Neural progenitor cell (in vitro differentiated cells): ENCODE measurements at regions not wholly inside any gene's neighbourhood (a gene's known extent, or its start where the extent isn't known, plus 50 kb on each side); places are given as distances from the start of the nearest gene placed in this dataset.

Experiments used
- EZH2phosphoT487 ChIP-seq: fragments of 200-600 bp; sonication (generic); IDR thresholded peaks from 2 replicates; pipeline ENCODE4 v1.6.1; 2017; ENCODE audit warnings: antibody characterized with exemption
- TF ChIP-seq, protein P1 (sequence below): fragments of 200-600 bp; sonication (generic); IDR thresholded peaks from 2 replicates; pipeline ENCODE4 v1.5.1; 2017; ENCODE audit warnings: antibody characterized with exemption, mild to moderate bottlenecking

DNA sequence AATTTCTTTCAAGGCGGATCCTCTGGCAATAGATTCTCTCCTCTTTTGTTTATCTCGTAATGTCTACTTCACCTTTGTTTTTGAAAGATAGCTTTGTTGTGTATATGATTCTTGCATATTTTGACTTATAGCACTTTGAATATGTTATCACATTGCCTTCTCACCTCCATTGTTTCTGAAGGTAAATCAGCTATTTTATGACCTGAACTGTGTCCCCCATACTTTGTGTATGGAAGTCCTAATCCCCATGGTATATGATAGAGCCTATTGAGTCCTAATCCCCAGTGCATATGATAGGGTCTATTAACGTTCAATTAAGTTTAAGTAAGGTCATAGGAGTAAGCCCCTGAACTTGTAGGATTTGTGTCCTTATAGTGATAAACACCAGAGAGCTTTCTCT lies 910.2 kb upstream of the NUDT12 start:
- TF ChIP-seq EZH2phosphoT487: no peak
- TF ChIP-seq, protein P1, sequence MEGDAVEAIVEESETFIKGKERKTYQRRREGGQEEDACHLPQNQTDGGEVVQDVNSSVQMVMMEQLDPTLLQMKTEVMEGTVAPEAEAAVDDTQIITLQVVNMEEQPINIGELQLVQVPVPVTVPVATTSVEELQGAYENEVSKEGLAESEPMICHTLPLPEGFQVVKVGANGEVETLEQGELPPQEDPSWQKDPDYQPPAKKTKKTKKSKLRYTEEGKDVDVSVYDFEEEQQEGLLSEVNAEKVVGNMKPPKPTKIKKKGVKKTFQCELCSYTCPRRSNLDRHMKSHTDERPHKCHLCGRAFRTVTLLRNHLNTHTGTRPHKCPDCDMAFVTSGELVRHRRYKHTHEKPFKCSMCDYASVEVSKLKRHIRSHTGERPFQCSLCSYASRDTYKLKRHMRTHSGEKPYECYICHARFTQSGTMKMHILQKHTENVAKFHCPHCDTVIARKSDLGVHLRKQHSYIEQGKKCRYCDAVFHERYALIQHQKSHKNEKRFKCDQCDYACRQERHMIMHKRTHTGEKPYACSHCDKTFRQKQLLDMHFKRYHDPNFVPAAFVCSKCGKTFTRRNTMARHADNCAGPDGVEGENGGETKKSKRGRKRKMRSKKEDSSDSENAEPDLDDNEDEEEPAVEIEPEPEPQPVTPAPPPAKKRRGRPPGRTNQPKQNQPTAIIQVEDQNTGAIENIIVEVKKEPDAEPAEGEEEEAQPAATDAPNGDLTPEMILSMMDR: no peak
